Chondrocyte (in vitro differentiated cells): ENCODE measurements at regions not wholly inside any gene's neighbourhood (a gene's known extent, or its start where the extent isn't known, plus 50 kb on each side); places are given as distances from the start of the nearest gene placed in this dataset.

Source experiments
- DNase-seq: peaks from one replicate; pipeline ENCODE4 v3.0.0; 2021; ENCODE audit warnings: mixed read lengths, low spot score
- H3K27ac Mint-ChIP-seq: one replicate; pipeline ENCODE4 v1.8.0; 2021; ENCODE audit warnings: mild to moderate bottlenecking, moderate library complexity, mixed read lengths; ENCODE audit not compliant: unreplicated experiment
- H3K27me3 Mint-ChIP-seq: 2 replicates; pipeline ENCODE4 v1.8.0; 2021; ENCODE audit warnings: low read depth, mixed read lengths
- H3K36me3 Mint-ChIP-seq: 2 replicates; pipeline ENCODE4 v1.8.0; 2021; ENCODE audit warnings: low read depth, mixed read lengths
- H3K4me1 Mint-ChIP-seq: 2 replicates; pipeline ENCODE4 v1.8.0; 2021; ENCODE audit warnings: low read depth, mild to moderate bottlenecking, mixed read lengths
- H3K4me3 Mint-ChIP-seq: one replicate; pipeline ENCODE4 v1.8.0; 2021; ENCODE audit warnings: mild to moderate bottlenecking, moderate library complexity, mixed read lengths; ENCODE audit not compliant: unreplicated experiment
- H3K9me3 Mint-ChIP-seq: 2 replicates; pipeline ENCODE4 v1.8.0; 2021; ENCODE audit warnings: low read depth, mixed read lengths
- TF ChIP-seq, protein P1 (sequence below): fragments of 200-600 bp; sonication (generic); IDR thresholded peaks from 2 replicates; pipeline ENCODE4 v1.5.0; 2021; ENCODE audit warnings: antibody characterized with exemption, mild to moderate bottlenecking, moderate library complexity

DNA sequence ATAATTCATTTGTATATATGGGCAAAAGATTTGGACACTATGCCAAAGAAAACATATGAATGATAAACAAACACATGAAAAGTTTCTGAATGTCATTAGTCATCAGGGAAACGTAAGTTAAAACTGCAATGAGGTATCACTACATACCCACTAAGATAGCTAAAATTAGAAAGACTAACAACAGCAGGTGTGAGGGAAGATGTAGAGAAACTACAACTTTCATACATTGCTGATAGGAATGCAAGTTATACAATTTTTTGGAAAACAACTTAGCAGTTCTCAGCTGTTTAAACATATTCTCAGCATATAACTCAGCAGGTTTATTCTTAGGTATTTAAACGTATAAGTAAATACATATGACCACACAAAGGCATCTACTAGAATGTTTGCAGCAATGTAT lies 563.5 kb upstream of the KLHL29 start:
- Mint-ChIP-seq H3K4me1 (peaks cover 11% of the 10 kb centered on the region), H3K27ac (no peak overlapping the region), H3K4me3 (no peak overlapping the region), H3K9me3 (no peaks in the 10 kb centered on the region), H3K36me3 (no peaks in the 10 kb centered on the region), H3K27me3 (no peaks in the 10 kb centered on the region)
- TF ChIP-seq, protein P1, sequence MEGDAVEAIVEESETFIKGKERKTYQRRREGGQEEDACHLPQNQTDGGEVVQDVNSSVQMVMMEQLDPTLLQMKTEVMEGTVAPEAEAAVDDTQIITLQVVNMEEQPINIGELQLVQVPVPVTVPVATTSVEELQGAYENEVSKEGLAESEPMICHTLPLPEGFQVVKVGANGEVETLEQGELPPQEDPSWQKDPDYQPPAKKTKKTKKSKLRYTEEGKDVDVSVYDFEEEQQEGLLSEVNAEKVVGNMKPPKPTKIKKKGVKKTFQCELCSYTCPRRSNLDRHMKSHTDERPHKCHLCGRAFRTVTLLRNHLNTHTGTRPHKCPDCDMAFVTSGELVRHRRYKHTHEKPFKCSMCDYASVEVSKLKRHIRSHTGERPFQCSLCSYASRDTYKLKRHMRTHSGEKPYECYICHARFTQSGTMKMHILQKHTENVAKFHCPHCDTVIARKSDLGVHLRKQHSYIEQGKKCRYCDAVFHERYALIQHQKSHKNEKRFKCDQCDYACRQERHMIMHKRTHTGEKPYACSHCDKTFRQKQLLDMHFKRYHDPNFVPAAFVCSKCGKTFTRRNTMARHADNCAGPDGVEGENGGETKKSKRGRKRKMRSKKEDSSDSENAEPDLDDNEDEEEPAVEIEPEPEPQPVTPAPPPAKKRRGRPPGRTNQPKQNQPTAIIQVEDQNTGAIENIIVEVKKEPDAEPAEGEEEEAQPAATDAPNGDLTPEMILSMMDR, result no peak
- DNase-seq, result no peak

DNA sequence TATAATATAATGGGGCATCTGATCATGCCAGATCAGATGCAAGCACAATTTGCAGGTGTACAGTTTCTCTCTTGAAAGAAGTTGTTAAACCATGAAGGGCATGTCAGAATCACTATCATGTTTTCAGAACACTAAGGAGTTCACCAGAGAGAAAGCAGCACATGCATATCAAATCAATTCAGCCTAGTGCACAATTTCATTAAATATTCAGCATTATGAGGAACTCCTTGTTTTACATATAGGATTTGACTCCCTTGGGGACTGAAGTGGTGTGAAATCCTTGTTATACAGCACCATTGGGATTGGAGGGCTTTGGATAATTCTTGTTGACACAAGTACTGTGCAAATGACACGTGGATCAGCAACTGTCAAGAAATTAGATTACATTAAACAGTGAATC lies 562.1 kb upstream of the KLHL29 start:
- Mint-ChIP-seq H3K27ac (no peak overlapping the region), H3K27me3 (no peaks in the 10 kb centered on the region), H3K4me1 (no peaks in the 10 kb centered on the region), H3K36me3 (no peaks in the 10 kb centered on the region), H3K4me3 (no peak overlapping the region), H3K9me3 (no peaks in the 10 kb centered on the region)
- TF ChIP-seq, protein P1, result no peak
- no peak for DNase-seq

DNA sequence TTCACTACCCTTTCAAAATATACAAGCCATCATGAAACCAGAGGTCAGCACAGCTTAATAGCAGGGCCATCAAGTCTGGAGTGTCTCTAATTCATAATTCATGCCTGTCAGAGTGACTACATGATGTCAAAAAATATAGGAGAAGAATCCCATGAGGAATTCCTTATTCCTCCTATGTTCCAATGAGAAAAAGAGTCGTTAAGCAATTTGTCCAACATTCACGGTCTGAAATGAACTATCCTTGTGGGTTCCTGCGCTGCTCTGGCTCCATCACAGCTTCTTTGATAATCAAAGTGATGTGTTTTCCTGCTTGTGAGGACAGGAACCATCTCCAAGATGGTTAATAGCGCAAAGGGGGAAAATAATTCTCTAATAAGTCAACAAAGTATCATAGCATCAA lies 560.4 kb upstream of the KLHL29 start:
- TF ChIP-seq, protein P1, result no peak
- DNase-seq, result no peak
- Mint-ChIP-seq H3K36me3 (no peaks in the 10 kb centered on the region), H3K4me3 (no peak overlapping the region), H3K27ac (no peak overlapping the region), H3K9me3 (no peaks in the 10 kb centered on the region), H3K4me1 (no peaks in the 10 kb centered on the region), H3K27me3 (peaks cover 2% of the 10 kb centered on the region)

DNA sequence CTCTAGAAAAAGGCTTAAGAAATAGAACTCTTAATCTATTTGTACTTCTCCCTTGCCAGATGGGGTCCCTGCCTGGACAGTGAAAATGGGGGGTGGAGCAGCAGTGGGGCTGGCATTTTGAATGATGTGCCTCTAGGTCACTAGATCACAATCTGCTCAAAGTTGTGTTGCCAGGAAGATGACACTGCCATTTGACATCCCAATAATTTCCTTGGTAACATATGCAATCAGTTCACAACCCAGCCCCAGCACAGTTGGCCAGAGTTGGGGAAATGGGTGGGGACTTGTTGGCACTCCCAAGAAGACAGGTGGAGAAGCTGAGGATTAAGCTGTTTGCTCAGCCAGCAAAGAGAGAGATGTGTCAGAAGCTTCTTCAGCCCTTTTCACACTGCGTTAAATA lies 558.3 kb upstream of the KLHL29 start:
- H3K4me3 Mint-ChIP-seq, result no peak overlapping the region
- H3K4me1 Mint-ChIP-seq, result no peaks in the 10 kb centered on the region
- H3K27ac Mint-ChIP-seq, result no peak overlapping the region
- TF ChIP-seq, protein P1, result no peak
- H3K27me3 Mint-ChIP-seq, result peaks cover 2% of the 10 kb centered on the region
- H3K36me3 Mint-ChIP-seq, result no peaks in the 10 kb centered on the region
- no peak for DNase-seq
- H3K9me3 Mint-ChIP-seq, result peaks cover 5% of the 10 kb centered on the region

DNA sequence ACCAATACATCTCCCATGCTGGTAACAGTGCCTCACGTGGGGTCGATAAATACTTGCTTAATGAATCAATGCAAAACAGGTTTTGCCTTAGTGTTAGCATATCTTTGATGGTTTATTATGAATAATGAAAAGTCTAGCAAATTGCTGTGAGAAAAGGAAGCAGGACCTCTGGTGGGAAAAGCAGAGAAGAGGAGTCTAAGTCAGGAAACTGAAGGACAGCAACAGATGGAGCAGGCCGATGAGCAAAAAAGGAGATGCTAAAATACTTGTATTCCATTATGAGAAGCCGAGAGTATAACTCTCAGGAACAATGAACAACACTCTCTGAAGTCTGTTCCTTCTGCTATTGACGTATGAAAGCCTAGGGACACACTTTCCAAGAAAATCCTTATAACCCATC lies 555.2 kb upstream of the KLHL29 start:
- DNase-seq, result no peak
- no peaks in the 10 kb centered on the region for H3K4me1 Mint-ChIP-seq
- peaks cover 6% of the 10 kb centered on the region for H3K27me3 Mint-ChIP-seq
- no peak overlapping the region for H3K4me3 Mint-ChIP-seq
- H3K36me3 Mint-ChIP-seq, result no peaks in the 10 kb centered on the region
- H3K27ac Mint-ChIP-seq, result no peak overlapping the region
- TF ChIP-seq, protein P1, result no peak
- H3K9me3 Mint-ChIP-seq, result peaks cover 5% of the 10 kb centered on the region
